ENCODE measurements at regions not wholly inside any gene's neighbourhood (a gene's known extent, or its start where the extent isn't known, plus 50 kb on each side); places are given as distances from the start of the nearest gene placed in this dataset.

- Histone ChIP-seq H4K8ac (ENCODE audit: low read depth, low read length) (no peak overlapping the region), H3K9me3 (replicated peaks in 1 of 2; ENCODE audit: control insufficient read depth in 2 of 2, insufficient read depth in 1 of 2, low read depth in 1 of 2, low read length in 2 of 2) (no peaks in the 10 kb centered on the region), H3K18ac (ENCODE audit: low read length) (no peak overlapping the region), H3K4me3 (ENCODE audit: low read length in 2 of 2) (no peak overlapping the region), H3K36me3 (replicated peaks in 1 of 2; ENCODE audit: control insufficient read depth in 2 of 2, insufficient read depth in 2 of 2, low read length in 2 of 2) (no peaks in the 10 kb centered on the region), H2BK120ac (ENCODE audit: low read depth, low read length) (no peak overlapping the region), H3K79me1 (ENCODE audit: low read depth, low read length) (no peaks in the 10 kb centered on the region), H2AK5ac (ENCODE audit: low read depth, low read length) (no peak overlapping the region), H2BK15ac (ENCODE audit: low read length) (no peak overlapping the region), H3K4me2 (ENCODE audit: insufficient read depth, low read length, poor library complexity, severe bottlenecking) (no peak overlapping the region), H3K4me1 (ENCODE audit: control insufficient read depth in 2 of 2, insufficient read depth in 1 of 2, low read depth in 1 of 2, low read length in 2 of 2) (no peaks in the 10 kb centered on the region), H3K27ac (replicated peaks; ENCODE audit: low read length) (no peak overlapping the region), H2BK12ac (ENCODE audit: low read length) (no peak overlapping the region), H3K9ac (ENCODE audit: low read depth, low read length, poor library complexity) (no peak overlapping the region), H2BK5ac (ENCODE audit: low read length) (no peak overlapping the region), H3K23ac (ENCODE audit: low read depth, low read length, poor library complexity) (no peak overlapping the region), H3K4ac (ENCODE audit: low read length) (no peak overlapping the region), H3K14ac (ENCODE audit: low read length) (no peak overlapping the region), H4K91ac (ENCODE audit: low read depth, low read length, poor library complexity) (no peak overlapping the region), H3K27me3 (ENCODE audit: control insufficient read depth in 3 of 3, insufficient read depth in 3 of 3, low read depth in 1 of 3, low read length in 3 of 3) (no peaks in the 10 kb centered on the region), H2AFZ (ENCODE audit: low read length) (no peak overlapping the region)
- no CpG with 5 or more reads among the region's 4 CpGs for WGBS, 2 donors (ENCODE audit: extremely low coverage in 2 of 2, insufficient read length in 2 of 2, insufficient replicate concordance in 1 of 2)
- no peak for DNase-seq (ENCODE audit: low spot score)
These were observed 288.7 kb downstream of the ZIC4 start for GRCh38 chr3:147117631-147118030.

- Histone ChIP-seq H2BK5ac (ENCODE audit: low read length) (no peak overlapping the region), H3K27ac (replicated peaks; ENCODE audit: low read length) (no peak overlapping the region), H2AFZ (ENCODE audit: low read length) (peak overlapping the region; percentile 6), H3K4ac (ENCODE audit: low read length) (no peak overlapping the region), H3K36me3 (replicated peaks in 1 of 2; ENCODE audit: control insufficient read depth in 2 of 2, insufficient read depth in 2 of 2, low read length in 2 of 2) (no peaks in the 10 kb centered on the region), H2AK5ac (ENCODE audit: low read depth, low read length) (no peak overlapping the region), H3K4me3 (ENCODE audit: low read length in 2 of 2) (no peak overlapping the region), H3K9ac (ENCODE audit: low read depth, low read length, poor library complexity) (no peak overlapping the region), H3K4me2 (ENCODE audit: insufficient read depth, low read length, poor library complexity, severe bottlenecking) (no peak overlapping the region), H2BK15ac (ENCODE audit: low read length) (no peak overlapping the region), H3K79me1 (ENCODE audit: low read depth, low read length) (no peaks in the 10 kb centered on the region), H3K14ac (ENCODE audit: low read length) (no peak overlapping the region), H2BK120ac (ENCODE audit: low read depth, low read length) (no peak overlapping the region), H3K23ac (ENCODE audit: low read depth, low read length, poor library complexity) (no peak overlapping the region), H4K8ac (ENCODE audit: low read depth, low read length) (no peak overlapping the region), H3K4me1 (ENCODE audit: control insufficient read depth in 2 of 2, insufficient read depth in 1 of 2, low read depth in 1 of 2, low read length in 2 of 2) (no peaks in the 10 kb centered on the region), H3K9me3 (replicated peaks in 1 of 2; ENCODE audit: control insufficient read depth in 2 of 2, insufficient read depth in 1 of 2, low read depth in 1 of 2, low read length in 2 of 2) (no peaks in the 10 kb centered on the region), H2BK12ac (ENCODE audit: low read length) (no peak overlapping the region), H3K27me3 (ENCODE audit: control insufficient read depth in 3 of 3, insufficient read depth in 3 of 3, low read depth in 1 of 3, low read length in 3 of 3) (no peaks in the 10 kb centered on the region), H3K18ac (ENCODE audit: low read length) (no peak overlapping the region), H4K91ac (ENCODE audit: low read depth, low read length, poor library complexity) (no peak overlapping the region)
- no CpG with 5 or more reads among the region's 3 CpGs for WGBS, 2 donors (ENCODE audit: extremely low coverage in 2 of 2, insufficient read length in 2 of 2, insufficient replicate concordance in 1 of 2)
- DNase-seq (ENCODE audit: low spot score) = no peak
These were observed 292.9 kb downstream of the ZIC4 start for GRCh38 chr3:147113293-147114044.

GRCh38 chr3:147099076-147099475 lies 307.3 kb downstream of the ZIC4 start:
- H3K4me3 ChIP-seq (ENCODE audit: low read length in 2 of 2) = no peak overlapping the region
- no peak overlapping the region for H4K91ac ChIP-seq (ENCODE audit: low read depth, low read length, poor library complexity)
- no peaks in the 10 kb centered on the region for H3K36me3 ChIP-seq (replicated peaks in 1 of 2; ENCODE audit: control insufficient read depth in 2 of 2, insufficient read depth in 2 of 2, low read length in 2 of 2)
- no peak overlapping the region for H3K4ac ChIP-seq (ENCODE audit: low read length)
- no peak for DNase-seq (ENCODE audit: low spot score)
- H2AK5ac ChIP-seq (ENCODE audit: low read depth, low read length) = no peak overlapping the region
- no peak overlapping the region for H3K23ac ChIP-seq (ENCODE audit: low read depth, low read length, poor library complexity)
- no peak overlapping the region for H3K4me2 ChIP-seq (ENCODE audit: insufficient read depth, low read length, poor library complexity, severe bottlenecking)
- no peak overlapping the region for H3K27ac ChIP-seq (replicated peaks; ENCODE audit: low read length)
- no peak overlapping the region for H2AFZ ChIP-seq (ENCODE audit: low read length)
- H4K8ac ChIP-seq (ENCODE audit: low read depth, low read length) = no peak overlapping the region
- no peaks in the 10 kb centered on the region for H3K27me3 ChIP-seq (ENCODE audit: control insufficient read depth in 3 of 3, insufficient read depth in 3 of 3, low read depth in 1 of 3, low read length in 3 of 3)
- H2BK120ac ChIP-seq (ENCODE audit: low read depth, low read length) = no peak overlapping the region
- H2BK5ac ChIP-seq (ENCODE audit: low read length) = no peak overlapping the region
- no peaks in the 10 kb centered on the region for H3K79me1 ChIP-seq (ENCODE audit: low read depth, low read length)
- no peaks in the 10 kb centered on the region for H3K4me1 ChIP-seq (ENCODE audit: control insufficient read depth in 2 of 2, insufficient read depth in 1 of 2, low read depth in 1 of 2, low read length in 2 of 2)
- no peak overlapping the region for H3K14ac ChIP-seq (ENCODE audit: low read length)
- no peak overlapping the region for H3K18ac ChIP-seq (ENCODE audit: low read length)
- no peak overlapping the region for H2BK12ac ChIP-seq (ENCODE audit: low read length)
- H3K9me3 ChIP-seq (replicated peaks in 1 of 2; ENCODE audit: control insufficient read depth in 2 of 2, insufficient read depth in 1 of 2, low read depth in 1 of 2, low read length in 2 of 2) = no peaks in the 10 kb centered on the region
- no CpG with 5 or more reads among the region's 3 CpGs for WGBS, 2 donors (ENCODE audit: extremely low coverage in 2 of 2, insufficient read length in 2 of 2, insufficient replicate concordance in 1 of 2)
- no peak overlapping the region for H3K9ac ChIP-seq (ENCODE audit: low read depth, low read length, poor library complexity)
- no peak overlapping the region for H2BK15ac ChIP-seq (ENCODE audit: low read length)

- no peak for DNase-seq (ENCODE audit: low spot score)
- Histone ChIP-seq H3K4me3 (ENCODE audit: low read length in 2 of 2) (no peak overlapping the region), H4K91ac (ENCODE audit: low read depth, low read length, poor library complexity) (no peak overlapping the region), H2AFZ (ENCODE audit: low read length) (no peak overlapping the region), H3K23ac (ENCODE audit: low read depth, low read length, poor library complexity) (no peak overlapping the region), H2BK12ac (ENCODE audit: low read length) (no peak overlapping the region), H3K27me3 (ENCODE audit: control insufficient read depth in 3 of 3, insufficient read depth in 3 of 3, low read depth in 1 of 3, low read length in 3 of 3) (no peaks in the 10 kb centered on the region), H3K4ac (ENCODE audit: low read length) (no peak overlapping the region), H3K79me1 (ENCODE audit: low read depth, low read length) (no peaks in the 10 kb centered on the region), H3K14ac (ENCODE audit: low read length) (no peak overlapping the region), H4K8ac (ENCODE audit: low read depth, low read length) (no peak overlapping the region), H3K9me3 (replicated peaks in 1 of 2; ENCODE audit: control insufficient read depth in 2 of 2, insufficient read depth in 1 of 2, low read depth in 1 of 2, low read length in 2 of 2) (no peaks in the 10 kb centered on the region), H2AK5ac (ENCODE audit: low read depth, low read length) (no peak overlapping the region), H2BK5ac (ENCODE audit: low read length) (no peak overlapping the region), H3K9ac (ENCODE audit: low read depth, low read length, poor library complexity) (no peak overlapping the region), H3K18ac (ENCODE audit: low read length) (no peak overlapping the region), H3K4me2 (ENCODE audit: insufficient read depth, low read length, poor library complexity, severe bottlenecking) (no peak overlapping the region), H3K27ac (replicated peaks; ENCODE audit: low read length) (no peak overlapping the region), H2BK120ac (ENCODE audit: low read depth, low read length) (no peak overlapping the region), H3K36me3 (replicated peaks in 1 of 2; ENCODE audit: control insufficient read depth in 2 of 2, insufficient read depth in 2 of 2, low read length in 2 of 2) (no peaks in the 10 kb centered on the region), H2BK15ac (ENCODE audit: low read length) (no peak overlapping the region), H3K4me1 (ENCODE audit: control insufficient read depth in 2 of 2, insufficient read depth in 1 of 2, low read depth in 1 of 2, low read length in 2 of 2) (no peaks in the 10 kb centered on the region)
- no CpG with 5 or more reads among the region's 2 CpGs for WGBS, 2 donors (ENCODE audit: extremely low coverage in 2 of 2, insufficient read length in 2 of 2, insufficient replicate concordance in 1 of 2)
These were observed 315.9 kb downstream of the ZIC4 start for GRCh38 chr3:147090461-147090860.
